A549 (cell line): ENCODE measurements at regions not wholly inside any gene's neighbourhood (a gene's known extent, or its start where the extent isn't known, plus 50 kb on each side); places are given as distances from the start of the nearest gene placed in this dataset.

Source experiments
- CHD2 ChIP-seq: fragments of 150-350 bp; IDR thresholded peaks from 2 replicates; pipeline ENCODE4 v1.6.1; 2014; ENCODE audit warnings: low read length; ENCODE audit not compliant: partially characterized antibody
- CTCF ChIP-seq: fragments of >200 bp; sonication (Bioruptor Twin); formaldehyde crosslinking; IDR thresholded peaks from 3 replicates; pipeline ENCODE4 v1.5.1; 2016
- ELK1 ChIP-seq: fragments of 150-350 bp; IDR thresholded peaks from 2 replicates; pipeline ENCODE4 v1.6.1; 2014; ENCODE audit warnings: low read depth, mild to moderate bottlenecking, low read length
- ESRRA ChIP-seq: fragments of 150-350 bp; IDR thresholded peaks from 2 replicates; pipeline ENCODE4 v1.6.1; 2014; ENCODE audit warnings: mild to moderate bottlenecking, low read length, borderline replicate concordance
- HDAC2 ChIP-seq: fragments of 200-600 bp; sonication (generic); IDR thresholded peaks from 2 replicates; pipeline ENCODE4 v1.6.1; 2016
- HOXA7 ChIP-seq: fragments of 250-450 bp; sonication (Bioruptor Pico); IDR thresholded peaks from 2 replicates; pipeline ENCODE4 v1.5.0; 2020; ENCODE audit warnings: mild to moderate bottlenecking, moderate library complexity
- KDM1A ChIP-seq: fragments of 200-600 bp; sonication (generic); IDR thresholded peaks from 2 replicates; pipeline ENCODE4 v1.6.1; 2016; ENCODE audit warnings: low read depth, mild to moderate bottlenecking
- NFE2L2 ChIP-seq: fragments of 150-350 bp; conservative IDR thresholded peaks from 2 replicates; pipeline ENCODE4 v1.6.1; 2014; ENCODE audit warnings: low read length
- NPAS2 ChIP-seq: fragments of 250-450 bp; sonication (Bioruptor Pico); IDR thresholded peaks from 2 replicates; pipeline ENCODE4 v1.8.0; 2022; ENCODE audit warnings: mild to moderate bottlenecking, moderate library complexity, borderline replicate concordance
- POLR2A ChIP-seq: IDR thresholded peaks from 2 replicates; pipeline ENCODE4 v1.6.1; 2012; ENCODE audit warnings: mild to moderate bottlenecking, low read length
- RAD21 ChIP-seq, 2 experiments: fragments of >200 bp in 1 of 2; sonication (Bioruptor Twin) in 1 of 2; formaldehyde crosslinking in 1 of 2; IDR thresholded peaks in 1 of 2; conservative IDR thresholded peaks in 1 of 2; 2 replicates in 1 of 2; 3 replicates in 1 of 2; pipeline ENCODE4 v1.6.1; 2012 to 2018; ENCODE audit warnings: inconsistent platforms in 1 of 2

GRCh38 chr2:116733699-116734098, 1080.8 kb upstream of the DDX18 start:
- TF ChIP-seq CHD2 = no peak
- no peak for TF ChIP-seq ESRRA
- no peak for TF ChIP-seq CTCF
- TF ChIP-seq ELK1 = no peak
- no peak for TF ChIP-seq RAD21 (conservative IDR thresholded peaks at IDR 0.05 in 1 of 2, IDR thresholded peaks at IDR 0.05 in 1 of 2)
- no peak for TF ChIP-seq HOXA7 (CRISPR knock-in tag)
- TF ChIP-seq HDAC2 = no peak
- no peak for TF ChIP-seq NFE2L2
- TF ChIP-seq POLR2A = no peak
- no peak for TF ChIP-seq KDM1A
- TF ChIP-seq NPAS2 = no peak
